Keratinocyte (primary cell): ENCODE measurements at regions not wholly inside any gene's neighbourhood (a gene's known extent, or its start where the extent isn't known, plus 50 kb on each side); places are given as distances from the start of the nearest gene placed in this dataset.
A peak's percentile ranks its signal among the peaks of the same experiment; 100 is the strongest.

Source experiments
- DNase-seq: peaks from one replicate; pipeline ENCODE4 v3.0.0-alpha.2; 2011; ENCODE audit warnings: low read depth, missing footprints, low spot score
- FAIRE-seq: peaks from 2 replicates; lab custom pipeline; 2011; peaks lifted over from hg19 to GRCh38; lab: Jason Lieb, UNC
- H2AFZ ChIP-seq: 2 replicates; pipeline ENCODE4 v1.6.0; 2012; ENCODE audit warnings: low read length, control low read depth, inconsistent platforms; ENCODE audit not compliant: control insufficient read depth
- H3K27ac ChIP-seq: 2 replicates; pipeline ENCODE4 v1.5.1; 2011; ENCODE audit warnings: low read length; ENCODE audit not compliant: control insufficient read depth, insufficient read depth
- H3K27me3 ChIP-seq: 3 replicates; pipeline ENCODE4 v1.6.0; 2011; ENCODE audit warnings: low read length; ENCODE audit not compliant: control insufficient read depth, insufficient read depth; ENCODE audit errors: extremely low read depth
- H3K36me3 ChIP-seq, 2 experiments: 2 replicates in 1 of 2; 3 replicates in 1 of 2; pipeline ENCODE4 v1.5.1; 2011; ENCODE audit warnings: low read length in 2 of 2, mild to moderate bottlenecking in 1 of 2; ENCODE audit not compliant: control insufficient read depth in 2 of 2, insufficient read depth in 2 of 2; ENCODE audit errors: extremely low read depth in 1 of 2
- H3K4me1 ChIP-seq: 3 replicates; pipeline ENCODE4 v1.5.1; 2011; ENCODE audit warnings: low read length; ENCODE audit not compliant: control insufficient read depth, insufficient read depth; ENCODE audit errors: extremely low read depth
- H3K4me2 ChIP-seq: 3 replicates; pipeline ENCODE4 v1.6.0; 2011; ENCODE audit warnings: low read depth, low read length; ENCODE audit not compliant: control insufficient read depth, insufficient read depth; ENCODE audit errors: extremely low read depth
- H3K4me3 ChIP-seq, 3 experiments: fragments of 200-600 bp in 1 of 3; sonication (generic) in 1 of 3; 2 replicates in 2 of 3; 3 replicates in 1 of 3; pipeline ENCODE4 v1.5.1; 2011 to 2016; ENCODE audit warnings: low read length in 3 of 3, mild to moderate bottlenecking in 3 of 3, control low read depth in 2 of 3, inconsistent platforms in 1 of 3, low read depth in 1 of 3, mixed read lengths in 1 of 3, mixed run types in 1 of 3, moderate library complexity in 1 of 3; ENCODE audit not compliant: control insufficient read depth in 2 of 3, insufficient read depth in 2 of 3; ENCODE audit errors: extremely low read depth in 1 of 3
- H3K79me2 ChIP-seq: 2 replicates; pipeline ENCODE4 v1.6.0; 2012; ENCODE audit warnings: low read length; ENCODE audit not compliant: control insufficient read depth, insufficient read depth
- H3K9ac ChIP-seq: 3 replicates; pipeline ENCODE4 v1.6.0; 2011; ENCODE audit warnings: low read length; ENCODE audit not compliant: control insufficient read depth, insufficient read depth; ENCODE audit errors: extremely low read depth
- H3K9me1 ChIP-seq: 3 replicates; pipeline ENCODE4 v1.6.0; 2011; ENCODE audit warnings: low read length; ENCODE audit not compliant: control insufficient read depth, insufficient read depth; ENCODE audit errors: extremely low read depth
- H3K9me3 ChIP-seq: 2 replicates; pipeline ENCODE4 v1.5.1; 2012; ENCODE audit warnings: low read depth, low read length; ENCODE audit not compliant: control insufficient read depth
- H4K20me1 ChIP-seq: 3 replicates; pipeline ENCODE4 v1.6.0; 2011; ENCODE audit warnings: low read length; ENCODE audit not compliant: control insufficient read depth, insufficient read depth; ENCODE audit errors: extremely low read depth
- EZH2 ChIP-seq: IDR thresholded peaks from one replicate; pipeline ENCODE4 v1.6.1; 2012; ENCODE audit warnings: inconsistent platforms, mild to moderate bottlenecking, low read length, moderate library complexity
- dilution Hi-C: fragments of 300-500 bp; cut with MboI; formaldehyde crosslinking; loops from one replicate; pipeline ENCODE4 v1.7.0; 2020; ENCODE audit warnings: low sequenced_read_pairs; ENCODE audit not compliant: extremely low pct_ligation_motif_present
- TF ChIP-seq, protein P1 (sequence below), 3 experiments: IDR thresholded peaks in 1 of 3; conservative IDR thresholded peaks in 1 of 3; optimal IDR thresholded peaks in 1 of 3; 2 replicates in 2 of 3; 3 replicates in 1 of 3; pipeline versions ENCODE3 to v1.5.1; 2011; ENCODE audit warnings: low read length in 3 of 3, mild to moderate bottlenecking in 3 of 3, moderate library complexity in 2 of 3, control low read depth in 1 of 3, inconsistent platforms in 1 of 3; ENCODE audit not compliant: insufficient read depth in 2 of 3; ENCODE audit errors: extremely low read depth in 1 of 3

DNA sequence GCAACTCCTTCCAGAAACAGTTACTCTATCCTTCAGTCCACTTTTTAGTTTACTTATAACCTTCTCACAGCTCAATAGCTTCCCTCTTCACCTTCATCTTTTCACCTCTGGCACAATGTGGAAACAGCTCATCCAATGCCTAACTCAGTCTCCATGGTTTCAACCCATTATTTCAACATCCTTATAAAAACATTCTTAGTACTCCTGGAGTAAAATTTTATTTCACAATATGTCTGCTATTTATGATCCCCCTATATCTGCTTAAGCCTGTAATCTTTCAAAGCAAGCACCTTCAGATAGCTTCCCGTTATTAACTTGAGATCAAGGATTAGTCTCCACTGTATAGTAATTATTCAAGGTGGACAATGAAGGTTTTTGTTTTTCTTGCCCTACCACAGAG, 156.3 kb downstream of the GASK1B start:
- H2AFZ ChIP-seq: no peak overlapping the region
- H3K4me3 ChIP-seq: no peak overlapping the region
- FAIRE-seq (no peak), DNase-seq (no peak)
- no peak for TF ChIP-seq EZH2
- TF ChIP-seq, protein P1, sequence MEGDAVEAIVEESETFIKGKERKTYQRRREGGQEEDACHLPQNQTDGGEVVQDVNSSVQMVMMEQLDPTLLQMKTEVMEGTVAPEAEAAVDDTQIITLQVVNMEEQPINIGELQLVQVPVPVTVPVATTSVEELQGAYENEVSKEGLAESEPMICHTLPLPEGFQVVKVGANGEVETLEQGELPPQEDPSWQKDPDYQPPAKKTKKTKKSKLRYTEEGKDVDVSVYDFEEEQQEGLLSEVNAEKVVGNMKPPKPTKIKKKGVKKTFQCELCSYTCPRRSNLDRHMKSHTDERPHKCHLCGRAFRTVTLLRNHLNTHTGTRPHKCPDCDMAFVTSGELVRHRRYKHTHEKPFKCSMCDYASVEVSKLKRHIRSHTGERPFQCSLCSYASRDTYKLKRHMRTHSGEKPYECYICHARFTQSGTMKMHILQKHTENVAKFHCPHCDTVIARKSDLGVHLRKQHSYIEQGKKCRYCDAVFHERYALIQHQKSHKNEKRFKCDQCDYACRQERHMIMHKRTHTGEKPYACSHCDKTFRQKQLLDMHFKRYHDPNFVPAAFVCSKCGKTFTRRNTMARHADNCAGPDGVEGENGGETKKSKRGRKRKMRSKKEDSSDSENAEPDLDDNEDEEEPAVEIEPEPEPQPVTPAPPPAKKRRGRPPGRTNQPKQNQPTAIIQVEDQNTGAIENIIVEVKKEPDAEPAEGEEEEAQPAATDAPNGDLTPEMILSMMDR (optimal IDR thresholded peaks at IDR 0.05 in 1 of 3, IDR thresholded peaks at IDR 0.05 in 1 of 3, conservative IDR thresholded peaks at IDR 0.05 in 1 of 3; ENCODE audit: extremely low read depth in 1 of 3, insufficient read depth in 2 of 3, low read length in 3 of 3): no peak
- no peak overlapping the region for H3K9ac ChIP-seq
- dilution Hi-C loops: loop anchor here (25.0 kb wide), 1 partner anchor 171 kb away; no protein-coding TSS in a partner anchor
- H4K20me1 ChIP-seq: no peaks in the 10 kb centered on the region
- no peak overlapping the region for H3K27ac ChIP-seq
- peaks cover 18% of the 10 kb centered on the region for H3K4me1 ChIP-seq
- H3K27me3 ChIP-seq: no peaks in the 10 kb centered on the region
- no peaks in the 10 kb centered on the region for H3K9me3 ChIP-seq
- H3K4me2 ChIP-seq: no peak overlapping the region
- H3K79me2 ChIP-seq: no peaks in the 10 kb centered on the region
- no peaks in the 10 kb centered on the region for H3K36me3 ChIP-seq
- no peaks in the 10 kb centered on the region for H3K9me1 ChIP-seq

DNA sequence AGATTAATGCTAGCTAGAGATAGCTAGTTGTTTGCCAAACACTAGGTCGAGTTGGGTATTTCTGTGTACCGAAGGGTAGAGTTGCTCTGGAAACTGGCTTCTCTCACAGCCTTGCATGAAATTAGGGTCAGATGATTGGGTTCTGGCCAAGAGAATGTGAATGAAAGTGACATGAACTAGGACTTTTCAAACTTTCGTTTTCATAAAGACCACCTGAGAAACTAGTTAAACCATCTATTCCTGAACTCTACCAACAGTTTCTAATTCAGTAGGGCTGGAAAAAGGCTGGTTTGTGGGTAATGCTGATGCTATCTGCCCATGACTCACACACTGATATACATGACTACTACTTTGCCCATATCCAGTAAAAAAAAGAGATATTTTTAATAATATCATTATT, 157.6 kb downstream of the GASK1B start:
- no peak overlapping the region for H3K9ac ChIP-seq
- DNase-seq (no peak), FAIRE-seq (no peak)
- H3K9me3 ChIP-seq: no peaks in the 10 kb centered on the region
- no peaks in the 10 kb centered on the region for H3K27me3 ChIP-seq
- no peak for TF ChIP-seq EZH2
- TF ChIP-seq, protein P1 (optimal IDR thresholded peaks at IDR 0.05 in 1 of 3, IDR thresholded peaks at IDR 0.05 in 1 of 3, conservative IDR thresholded peaks at IDR 0.05 in 1 of 3; ENCODE audit: extremely low read depth in 1 of 3, insufficient read depth in 2 of 3, low read length in 3 of 3): no peak
- no peaks in the 10 kb centered on the region for H3K79me2 ChIP-seq
- no peaks in the 10 kb centered on the region for H3K9me1 ChIP-seq
- no peak overlapping the region for H3K4me2 ChIP-seq
- H3K4me1 ChIP-seq: peaks cover 8% of the 10 kb centered on the region
- dilution Hi-C loops: loop anchor here (25.0 kb wide), 1 partner anchor 172 kb away; no protein-coding TSS in a partner anchor
- H3K27ac ChIP-seq: no peak overlapping the region
- no peaks in the 10 kb centered on the region for H3K36me3 ChIP-seq
- no peaks in the 10 kb centered on the region for H4K20me1 ChIP-seq
- H3K4me3 ChIP-seq: no peak overlapping the region
- peak overlapping the region; percentile 48 for H2AFZ ChIP-seq
